GM21576 (cell line): ENCODE measurements at regions not wholly inside any gene's neighbourhood (a gene's known extent, or its start where the extent isn't known, plus 50 kb on each side); places are given as distances from the start of the nearest gene placed in this dataset.
"Not testable (repeated sequence)": the region's sequence is repeated elsewhere in the genome, so short reads cannot be mapped to it uniquely, and the experiment has no call there.

Experiments used
- ATAC-seq: cut with Tn5 transposase; IDR thresholded peaks from one replicate; pipeline ENCODE4 v1.9.1; 2021; ENCODE audit warnings: mild to moderate bottlenecking, moderate library complexity; ENCODE audit not compliant: unreplicated experiment

GRCh38 chr10:43843321-43844101, 194.8 kb upstream of the ZNF32 start:
- ATAC-seq, result no peak

- no peak for ATAC-seq
These were observed 193.8 kb upstream of the ZNF32 start for GRCh38 chr10:43842496-43842895.

DNA sequence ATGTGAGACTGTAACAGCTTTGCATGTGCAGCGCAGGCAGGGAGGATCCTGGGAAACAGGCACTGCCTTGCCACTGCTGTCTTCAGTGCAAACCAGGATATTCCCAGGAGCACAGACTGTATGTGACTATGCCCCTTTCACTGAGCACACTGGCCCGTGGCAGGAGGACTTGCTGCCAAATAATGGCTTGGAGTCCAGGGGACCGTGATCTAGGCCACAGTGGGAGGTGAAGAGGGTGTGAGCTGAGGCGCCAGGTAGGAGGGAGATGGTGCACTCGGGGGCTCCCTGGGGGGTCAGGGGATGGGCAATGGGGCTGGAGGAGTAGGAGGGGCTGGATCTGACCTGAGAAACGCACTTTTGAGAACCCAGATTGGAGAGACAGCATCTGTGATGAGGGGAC, 193.4 kb upstream of the ZNF32 start:
- no peak for ATAC-seq

GRCh38 chr10:43839973-43840372, 191.3 kb upstream of the ZNF32 start:
- ATAC-seq, result no peak

GRCh38 chr10:43834751-43835150, 186.1 kb upstream of the ZNF32 start:
- not testable (repeated sequence) for ATAC-seq

- ATAC-seq, result no peak
These were observed 179.2 kb upstream of the ZNF32 start for GRCh38 chr10:43827853-43828252.

DNA sequence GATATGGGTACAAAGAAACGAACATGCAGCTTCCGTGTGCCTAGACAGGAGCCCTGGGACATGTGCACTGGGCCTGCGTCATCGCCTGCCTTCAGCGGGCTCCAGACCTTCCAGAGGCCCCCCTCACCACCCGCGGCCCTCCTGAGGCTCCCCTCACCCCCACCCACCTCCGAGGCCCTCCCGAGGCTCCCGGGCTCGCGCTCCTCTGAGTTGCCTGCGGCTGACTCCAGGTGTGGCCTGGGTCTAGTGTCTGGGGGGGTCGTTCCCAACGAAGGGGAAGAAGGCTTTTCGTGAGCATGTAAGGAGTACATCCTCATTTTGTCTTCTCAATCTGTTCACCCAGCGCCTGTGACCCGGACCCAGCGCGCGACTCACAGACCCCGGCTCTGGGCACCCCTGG, 177.3 kb upstream of the ZNF32 start:
- no peak for ATAC-seq

GRCh38 chr10:43825421-43825820, 176.7 kb upstream of the ZNF32 start:
- no peak for ATAC-seq

- no peak for ATAC-seq
These were observed 176.3 kb upstream of the ZNF32 start for GRCh38 chr10:43824934-43825333.

- no peak for ATAC-seq
These were observed 174.2 kb upstream of the ZNF32 start for GRCh38 chr10:43822631-43823580.

GRCh38 chr10:43821103-43821502, 172.4 kb upstream of the ZNF32 start:
- no peak for ATAC-seq

GRCh38 chr10:43820663-43821062, 172.0 kb upstream of the ZNF32 start:
- ATAC-seq, result no peak

- ATAC-seq, result no peak
These were observed 171.0 kb upstream of the ZNF32 start for GRCh38 chr10:43819464-43820230.

- no peak for ATAC-seq
These were observed 170.0 kb upstream of the ZNF32 start for GRCh38 chr10:43818687-43819086.

- ATAC-seq, result no peak
These were observed 168.7 kb upstream of the ZNF32 start for GRCh38 chr10:43817368-43817767.

GRCh38 chr10:43816351-43817321, 168.0 kb upstream of the ZNF32 start:
- peak; percentile 99 for ATAC-seq

DNA sequence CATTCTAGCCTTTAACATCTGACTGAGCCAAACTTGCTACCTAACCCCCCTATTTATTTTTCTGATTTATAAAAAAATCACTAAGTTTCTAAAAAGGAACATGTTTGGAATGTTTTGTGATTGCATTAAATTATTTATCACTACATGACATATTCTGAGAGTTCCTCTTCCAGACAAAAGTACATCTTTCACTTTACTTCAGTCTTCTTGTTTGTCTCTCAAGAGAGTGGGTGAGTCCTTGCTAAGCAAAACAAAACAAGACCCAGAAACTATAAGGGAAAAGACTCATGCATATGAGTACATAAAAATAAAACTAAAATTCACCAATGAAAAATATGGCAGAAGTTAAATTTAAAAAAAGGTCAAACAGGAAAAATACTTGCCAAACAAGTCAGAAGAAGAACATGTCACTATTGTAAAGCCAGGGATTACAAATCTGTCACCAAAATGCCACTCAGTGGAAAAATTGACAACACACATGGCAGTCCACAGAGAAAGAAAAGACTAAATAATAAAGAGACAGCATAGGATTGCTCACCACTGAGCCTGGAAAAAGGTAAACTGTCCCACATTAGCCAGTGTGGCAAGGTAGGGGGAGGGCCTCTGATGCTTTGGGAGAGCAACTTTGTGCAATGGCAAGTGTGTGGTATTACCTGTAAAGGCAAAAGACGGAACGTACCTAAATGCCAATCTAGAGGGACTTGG, 166.7 kb upstream of the ZNF32 start:
- ATAC-seq, result no peak

DNA sequence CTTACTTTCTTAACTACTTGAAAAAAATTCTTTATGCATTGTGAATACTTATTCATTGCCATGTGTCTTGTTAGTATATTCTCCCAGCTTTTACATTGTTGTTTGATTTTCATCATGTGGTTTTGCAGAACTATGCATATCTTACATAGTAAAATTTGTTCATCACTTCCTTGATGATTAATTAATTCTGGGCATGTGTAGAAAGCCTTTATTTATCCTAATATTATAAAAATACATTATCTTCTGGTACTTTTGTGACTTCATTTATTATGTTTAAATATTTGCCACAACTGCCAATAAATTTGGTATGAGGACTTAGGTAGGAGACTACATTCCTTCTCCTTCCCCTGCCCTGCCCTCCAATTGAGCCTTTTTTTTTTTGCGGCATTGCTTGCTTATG, 166.0 kb upstream of the ZNF32 start:
- ATAC-seq, result no peak

DNA sequence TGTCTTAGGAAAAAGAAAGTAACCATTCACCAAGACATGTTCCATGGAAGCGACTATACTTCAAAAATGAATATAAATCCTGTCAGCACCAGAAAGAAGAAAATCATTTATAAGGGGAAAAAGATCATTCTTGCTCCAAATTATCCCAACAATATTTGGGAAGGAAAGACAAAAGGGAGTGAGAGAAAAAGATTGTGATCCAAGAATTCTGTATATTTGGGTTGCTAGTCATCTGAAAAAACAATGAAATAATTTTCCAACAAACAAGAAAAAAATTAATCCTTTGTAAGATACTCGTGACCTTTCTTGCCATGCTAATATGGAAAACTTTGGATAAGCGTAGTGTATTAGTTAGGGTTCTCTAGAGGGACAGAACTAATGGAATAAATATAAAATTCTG, 163.2 kb upstream of the ZNF32 start:
- no peak for ATAC-seq
